Transverse colon (tissue), 4 donors: ENCODE measurements at regions not wholly inside any gene's neighbourhood (a gene's known extent, or its start where the extent isn't known, plus 50 kb on each side); places are given as distances from the start of the nearest gene placed in this dataset.

Experiments used
- DNase-seq: peaks from one replicate; pipeline ENCODE4 v3.0.0-alpha.2; 2019
- H3K27ac ChIP-seq, 4 donors: fragments of 200-600 bp; sonication (generic); 2 replicates each; pipeline ENCODE4 v1.5.1; 2016 to 2018; ENCODE audit warnings: inconsistent platforms in 4 of 4
- H3K27me3 ChIP-seq: fragments of 200-600 bp; sonication (generic); 2 replicates; pipeline ENCODE4 v1.5.1; 2017; ENCODE audit warnings: inconsistent platforms
- H3K36me3 ChIP-seq, 4 donors: fragments of 200-600 bp; sonication (generic); 2 replicates each; pipeline ENCODE4 v1.5.1; 2017 to 2019; ENCODE audit warnings: inconsistent platforms in 4 of 4
- H3K4me1 ChIP-seq, 4 donors: fragments of 200-600 bp; sonication (generic); 2 replicates each; pipeline ENCODE4 v1.5.1; 2017 to 2020; ENCODE audit warnings: inconsistent platforms in 4 of 4
- H3K4me3 ChIP-seq, 4 donors: fragments of 200-600 bp; sonication (generic); 1 replicate in 1 of 4; 2 replicates in 3 of 4; pipeline versions ENCODE4 v1.5.1 to v1.6.1; 2017 to 2019; ENCODE audit warnings: inconsistent platforms in 4 of 4
- H3K9me3 ChIP-seq, 2 donors: fragments of 200-600 bp; sonication (generic); 2 replicates each; pipeline ENCODE4 v1.5.1; 2017 to 2019; ENCODE audit warnings: inconsistent platforms in 2 of 2
- EP300 ChIP-seq: sonication (generic); formaldehyde crosslinking; IDR thresholded peaks from one replicate; pipeline ENCODE4 v1.6.1; 2017; ENCODE audit warnings: antibody characterized with exemption, low read depth
- POLR2A ChIP-seq: fragments of 450-650 bp; IDR thresholded peaks from one replicate; pipeline ENCODE4 v1.6.1; 2016; ENCODE audit warnings: antibody characterized with exemption, mild to moderate bottlenecking, moderate library complexity
- POLR2AphosphoS5 ChIP-seq, 3 donors: sonication (generic); formaldehyde crosslinking; IDR thresholded peaks; one replicate each; pipeline ENCODE4 v1.6.1; 2016; ENCODE audit warnings: antibody characterized with exemption in 3 of 3
- WGBS, 2 donors: methylation state at CpG; one replicate each; pipeline ENCODE4 v1.1.5; 2018; ENCODE audit warnings: low coverage in 1 of 2; 5-methylcytosine and 5-hydroxymethylcytosine counted together
- in situ Hi-C, 4 donors: fragments of 200-750 bp; cut with MboI; loops; one replicate each; pipeline versions ENCODE4 v1.15.0 to v1.15.1; 2017; ENCODE audit warnings: low sequenced_read_pairs in 3 of 4, low pct_ligation_motif_present in 1 of 4, low pct_unique_long_range_greater_than_20kb in 1 of 4
- intact Hi-C: fragments of 100-400 bp; cut with DNase I; formaldehyde crosslinking; loops from one replicate; pipeline ENCODE4 v1.15.1; 2023; ENCODE audit warnings: low total_unique reads
- TF ChIP-seq, protein P1 (sequence below), 5 experiments: fragments of 200-600 bp in 3 of 5; fragments of 450-650 bp in 2 of 5; sonication (generic) in 3 of 5; IDR thresholded peaks; 1 replicate in 2 of 5; 2 replicates in 3 of 5; pipeline ENCODE4 v1.5.1; 2016 to 2017; ENCODE audit warnings: antibody characterized with exemption in 5 of 5, inconsistent platforms in 3 of 5, mild to moderate bottlenecking in 2 of 5, moderate library complexity in 1 of 5

DNA sequence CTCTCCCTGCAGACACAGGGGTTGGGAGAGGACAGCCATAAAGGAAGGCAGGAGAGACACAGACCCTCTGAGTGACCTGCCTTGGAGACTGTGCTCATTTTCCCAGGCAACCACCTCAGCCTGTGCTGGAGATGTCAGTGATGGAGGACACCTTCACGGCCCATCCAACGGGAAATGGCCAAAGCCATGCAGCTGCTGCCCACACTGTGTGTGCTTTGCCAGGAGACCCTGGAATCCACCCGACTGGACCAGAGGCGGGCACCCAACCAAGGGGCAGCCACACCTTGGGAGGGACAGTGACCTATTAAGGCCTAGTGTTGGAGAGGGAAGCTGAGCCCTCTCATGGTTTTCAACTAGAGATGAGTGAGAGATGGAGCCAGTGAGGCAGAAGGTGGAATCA, 192.5 kb downstream of the SMAD2 start:
- intact Hi-C loops (no loop called here), in situ Hi-C loops (no loop called here)
- Histone ChIP-seq H3K27me3 (no peaks in the 10 kb centered on the region), H3K4me1 (no peaks in the 10 kb centered on the region), H3K27ac (no peak overlapping the region), H3K9me3 (no peaks in the 10 kb centered on the region), H3K4me3 (no peak overlapping the region), H3K36me3 (no peaks in the 10 kb centered on the region)
- 94 to 100% methylated on average over 1 to 4 of the region's 4 CpGs for WGBS, 2 donors
- TF ChIP-seq POLR2A = no peak
- no peak for TF ChIP-seq POLR2AphosphoS5 (IDR thresholded peaks at IDR 0.05)
- no peak for TF ChIP-seq EP300
- TF ChIP-seq, protein P1, sequence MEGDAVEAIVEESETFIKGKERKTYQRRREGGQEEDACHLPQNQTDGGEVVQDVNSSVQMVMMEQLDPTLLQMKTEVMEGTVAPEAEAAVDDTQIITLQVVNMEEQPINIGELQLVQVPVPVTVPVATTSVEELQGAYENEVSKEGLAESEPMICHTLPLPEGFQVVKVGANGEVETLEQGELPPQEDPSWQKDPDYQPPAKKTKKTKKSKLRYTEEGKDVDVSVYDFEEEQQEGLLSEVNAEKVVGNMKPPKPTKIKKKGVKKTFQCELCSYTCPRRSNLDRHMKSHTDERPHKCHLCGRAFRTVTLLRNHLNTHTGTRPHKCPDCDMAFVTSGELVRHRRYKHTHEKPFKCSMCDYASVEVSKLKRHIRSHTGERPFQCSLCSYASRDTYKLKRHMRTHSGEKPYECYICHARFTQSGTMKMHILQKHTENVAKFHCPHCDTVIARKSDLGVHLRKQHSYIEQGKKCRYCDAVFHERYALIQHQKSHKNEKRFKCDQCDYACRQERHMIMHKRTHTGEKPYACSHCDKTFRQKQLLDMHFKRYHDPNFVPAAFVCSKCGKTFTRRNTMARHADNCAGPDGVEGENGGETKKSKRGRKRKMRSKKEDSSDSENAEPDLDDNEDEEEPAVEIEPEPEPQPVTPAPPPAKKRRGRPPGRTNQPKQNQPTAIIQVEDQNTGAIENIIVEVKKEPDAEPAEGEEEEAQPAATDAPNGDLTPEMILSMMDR (IDR thresholded peaks at IDR 0.05) = no peak
- DNase-seq = no peak

DNA sequence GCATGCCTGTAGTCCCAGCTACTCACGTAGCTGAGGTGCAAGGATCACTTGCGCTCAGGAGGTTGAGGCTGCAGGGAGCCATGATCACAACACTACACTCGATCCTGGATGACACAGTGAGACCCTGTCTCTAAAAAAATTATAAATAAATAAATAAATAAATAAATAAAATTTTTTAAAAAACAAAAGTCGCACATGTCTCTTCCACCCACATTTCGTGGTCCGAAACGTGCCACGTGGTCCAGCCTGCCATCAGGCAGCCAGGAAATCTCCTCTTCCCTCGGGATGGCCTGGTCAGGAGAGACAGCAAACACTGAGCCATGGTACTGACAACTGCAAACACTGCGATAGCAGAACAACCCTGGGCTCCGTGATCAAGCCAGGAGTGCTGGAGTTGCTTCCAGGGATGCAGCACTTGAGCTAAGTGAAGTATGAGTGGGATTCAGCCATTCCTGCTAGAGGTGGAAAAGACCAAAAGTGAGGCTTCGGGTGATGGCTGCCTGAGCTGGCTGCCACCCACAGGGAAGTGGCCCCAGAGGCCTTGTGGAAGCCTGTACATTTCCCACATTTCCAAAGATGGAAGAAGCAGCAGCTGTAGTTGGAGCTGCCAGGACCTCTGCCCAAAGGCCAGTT, 193.1 kb downstream of the SMAD2 start:
- H3K27me3 ChIP-seq = no peaks in the 10 kb centered on the region
- no peak overlapping the region for H3K27ac ChIP-seq
- WGBS, 2 donors = 92 to 93% methylated on average over 9 to 12 of the region's 12 CpGs
- no peak for DNase-seq
- no peak for TF ChIP-seq POLR2AphosphoS5 (IDR thresholded peaks at IDR 0.05)
- TF ChIP-seq, protein P1 (IDR thresholded peaks at IDR 0.05) = no peak
- TF ChIP-seq EP300 = no peak
- intact Hi-C loops (no loop called here), in situ Hi-C loops (no loop called here)
- no peaks in the 10 kb centered on the region for H3K4me1 ChIP-seq
- H3K9me3 ChIP-seq = no peaks in the 10 kb centered on the region
- H3K36me3 ChIP-seq = no peaks in the 10 kb centered on the region
- H3K4me3 ChIP-seq = no peak overlapping the region

DNA sequence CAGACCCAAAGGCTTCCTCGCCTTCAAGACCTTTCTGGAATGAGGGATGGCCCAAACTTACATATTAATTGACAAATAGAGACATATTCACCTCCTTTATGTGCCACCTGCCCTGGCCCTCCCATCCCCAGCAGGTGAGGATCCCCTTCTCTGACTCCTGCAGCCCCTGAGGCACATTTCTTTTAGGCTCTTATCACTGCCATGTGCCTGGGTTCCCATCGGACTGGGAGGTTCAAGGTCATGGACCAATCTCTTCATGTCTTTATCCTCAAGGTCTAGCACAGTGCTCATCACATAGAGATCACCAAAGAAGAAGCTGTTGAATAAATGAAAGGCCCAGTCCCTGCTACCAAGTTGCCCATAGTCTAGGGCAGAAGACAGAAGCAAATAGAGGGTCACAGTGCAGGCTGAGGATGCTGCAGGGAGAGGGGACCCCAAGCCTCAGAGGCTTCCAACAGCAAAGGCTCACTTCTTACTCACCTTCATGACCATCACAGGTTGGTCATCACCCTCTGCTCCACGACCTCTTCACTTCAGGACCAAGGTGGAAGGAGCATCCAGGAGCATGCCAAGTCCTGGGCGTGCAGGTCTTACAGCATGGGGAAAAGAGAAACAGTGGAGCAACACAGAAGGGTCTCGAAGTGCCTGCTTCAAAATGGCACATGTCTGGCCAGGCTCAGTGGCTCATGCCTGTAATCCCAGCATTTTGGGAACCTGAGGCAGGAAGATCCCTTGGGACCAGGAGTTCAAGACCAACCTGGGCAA, 193.9 kb downstream of the SMAD2 start:
- H3K27ac ChIP-seq = no peak overlapping the region
- DNase-seq = no peak
- intact Hi-C loops (no loop called here), in situ Hi-C loops (no loop called here)
- no peaks in the 10 kb centered on the region for H3K27me3 ChIP-seq
- WGBS, 2 donors = 74 to 100% methylated on average over 1 to 5 of the region's 5 CpGs
- no peaks in the 10 kb centered on the region for H3K36me3 ChIP-seq
- no peaks in the 10 kb centered on the region for H3K9me3 ChIP-seq
- no peaks in the 10 kb centered on the region for H3K4me1 ChIP-seq
- H3K4me3 ChIP-seq = no peak overlapping the region
- TF ChIP-seq POLR2A (no peak), POLR2AphosphoS5 (IDR thresholded peaks at IDR 0.05) (no peak), EP300 (no peak)
- TF ChIP-seq, protein P1 (IDR thresholded peaks at IDR 0.05) = no peak

DNA sequence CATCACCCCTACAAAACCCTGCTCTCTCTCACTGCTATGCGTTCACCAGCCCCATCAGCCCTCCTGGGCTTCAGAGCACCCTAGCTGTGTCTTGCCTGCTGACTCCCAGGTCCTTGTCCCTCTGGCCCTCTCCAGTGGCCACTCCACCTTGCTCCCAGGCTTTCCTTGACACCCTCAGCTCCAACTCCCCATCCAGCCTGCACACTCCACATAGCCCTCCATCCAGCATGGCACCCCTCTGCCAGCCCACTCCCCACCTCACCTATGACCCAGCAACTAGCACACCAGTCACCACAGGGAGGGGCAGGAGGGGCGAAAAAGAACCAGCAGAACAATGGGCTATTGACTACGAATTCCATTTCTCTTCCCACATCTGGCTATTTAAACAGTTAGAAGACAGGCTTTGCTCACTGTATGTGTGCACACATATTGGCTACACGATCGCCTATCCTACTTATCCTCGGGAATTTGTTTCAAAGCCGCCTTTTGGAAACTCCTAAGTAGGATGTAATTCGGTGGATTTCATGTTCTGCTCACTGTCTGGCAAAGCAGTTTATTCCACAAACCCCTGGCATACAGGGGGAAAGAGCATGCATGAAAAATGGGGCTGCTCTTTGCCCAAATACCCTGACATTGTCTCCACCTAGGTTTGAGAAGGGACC, 195.3 kb downstream of the SMAD2 start:
- H3K36me3 ChIP-seq = no peaks in the 10 kb centered on the region
- 75 to 81% methylated on average over 6 to 8 of the region's 8 CpGs for WGBS, 2 donors
- H3K27ac ChIP-seq = no peak overlapping the region
- no peak for DNase-seq
- H3K4me1 ChIP-seq = no peaks in the 10 kb centered on the region
- in situ Hi-C loops (no loop called here), intact Hi-C loops (no loop called here)
- H3K9me3 ChIP-seq = no peaks in the 10 kb centered on the region
- no peak for TF ChIP-seq EP300
- TF ChIP-seq POLR2AphosphoS5 (IDR thresholded peaks at IDR 0.05) = no peak
- TF ChIP-seq, protein P1 (IDR thresholded peaks at IDR 0.05) = no peak
- TF ChIP-seq POLR2A = no peak
- no peak overlapping the region for H3K4me3 ChIP-seq
- H3K27me3 ChIP-seq = no peaks in the 10 kb centered on the region
